Suprapubic skin (tissue), 3 donors: ENCODE measurements at regions not wholly inside any gene's neighbourhood (a gene's known extent, or its start where the extent isn't known, plus 50 kb on each side); places are given as distances from the start of the nearest gene placed in this dataset.

Source experiments
- POLR2A ChIP-seq, 2 donors: fragments of 450-650 bp; IDR thresholded peaks; one replicate each; pipeline ENCODE4 v1.6.1; 2017; ENCODE audit warnings: antibody characterized with exemption in 2 of 2, mild to moderate bottlenecking in 2 of 2, moderate library complexity in 2 of 2
- TF ChIP-seq, protein P1 (sequence below), 2 donors: fragments of 200-600 bp in 1 of 2; fragments of 450-650 bp in 1 of 2; sonication (generic) in 1 of 2; IDR thresholded peaks; one replicate each; pipeline ENCODE4 v1.5.1; 2016 to 2019; ENCODE audit warnings: antibody characterized with exemption in 2 of 2, mild to moderate bottlenecking in 1 of 2, moderate library complexity in 1 of 2

DNA sequence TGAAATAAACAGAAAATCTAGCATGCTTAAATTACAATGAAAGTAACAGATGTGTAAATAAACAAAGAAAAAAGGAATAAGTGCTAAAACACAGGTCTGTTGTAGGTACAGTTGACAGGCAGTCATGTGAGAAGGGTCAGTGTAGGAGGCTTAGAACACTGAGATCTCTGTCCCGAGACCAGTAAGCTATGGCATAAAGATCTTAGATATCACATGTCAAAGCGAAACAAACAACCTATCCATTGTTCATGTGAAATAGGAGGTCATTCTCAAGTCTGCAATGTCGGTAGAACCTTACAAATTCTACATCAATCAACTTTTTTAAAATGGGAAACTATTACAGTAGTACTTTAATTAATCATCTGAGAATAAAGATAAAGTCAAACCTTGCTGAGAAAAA lies 428.9 kb upstream of the ADGRL2 start:
- TF ChIP-seq POLR2A (IDR thresholded peaks at IDR 0.05) = no peak
- TF ChIP-seq, protein P1, sequence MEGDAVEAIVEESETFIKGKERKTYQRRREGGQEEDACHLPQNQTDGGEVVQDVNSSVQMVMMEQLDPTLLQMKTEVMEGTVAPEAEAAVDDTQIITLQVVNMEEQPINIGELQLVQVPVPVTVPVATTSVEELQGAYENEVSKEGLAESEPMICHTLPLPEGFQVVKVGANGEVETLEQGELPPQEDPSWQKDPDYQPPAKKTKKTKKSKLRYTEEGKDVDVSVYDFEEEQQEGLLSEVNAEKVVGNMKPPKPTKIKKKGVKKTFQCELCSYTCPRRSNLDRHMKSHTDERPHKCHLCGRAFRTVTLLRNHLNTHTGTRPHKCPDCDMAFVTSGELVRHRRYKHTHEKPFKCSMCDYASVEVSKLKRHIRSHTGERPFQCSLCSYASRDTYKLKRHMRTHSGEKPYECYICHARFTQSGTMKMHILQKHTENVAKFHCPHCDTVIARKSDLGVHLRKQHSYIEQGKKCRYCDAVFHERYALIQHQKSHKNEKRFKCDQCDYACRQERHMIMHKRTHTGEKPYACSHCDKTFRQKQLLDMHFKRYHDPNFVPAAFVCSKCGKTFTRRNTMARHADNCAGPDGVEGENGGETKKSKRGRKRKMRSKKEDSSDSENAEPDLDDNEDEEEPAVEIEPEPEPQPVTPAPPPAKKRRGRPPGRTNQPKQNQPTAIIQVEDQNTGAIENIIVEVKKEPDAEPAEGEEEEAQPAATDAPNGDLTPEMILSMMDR (IDR thresholded peaks at IDR 0.05) = no peak
